ENCODE measurements at regions not wholly inside any gene's neighbourhood (a gene's known extent, or its start where the extent isn't known, plus 50 kb on each side); places are given as distances from the start of the nearest gene placed in this dataset.

DNA sequence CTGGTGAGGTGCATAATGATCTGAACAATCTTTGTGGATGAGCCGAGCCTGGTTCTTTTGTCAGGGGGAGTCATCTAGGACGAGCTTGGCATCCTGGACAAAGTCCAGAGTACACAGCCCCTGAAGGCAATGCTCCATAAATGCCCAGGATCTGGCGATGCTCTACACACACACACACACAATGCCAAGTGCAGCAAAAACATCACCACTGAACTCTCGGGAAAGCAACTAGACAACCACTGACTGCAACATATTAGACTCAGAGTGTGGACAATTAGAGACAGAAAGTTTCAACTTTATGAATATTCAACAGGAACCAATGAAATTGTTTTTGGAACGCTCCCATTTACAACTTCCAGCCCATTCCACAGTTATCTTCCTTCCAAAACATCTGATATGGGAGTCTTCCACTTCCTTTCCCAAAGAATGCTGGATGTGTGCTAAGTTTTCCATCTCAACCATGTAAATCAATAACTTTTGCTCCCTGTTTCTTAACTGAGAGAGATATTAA is 227.6 kb upstream of the ANKRD55 start:
- intact Hi-C loops (cut with micrococcal nuclease; ENCODE audit: unreplicated experiment), result no loop called here

DNA sequence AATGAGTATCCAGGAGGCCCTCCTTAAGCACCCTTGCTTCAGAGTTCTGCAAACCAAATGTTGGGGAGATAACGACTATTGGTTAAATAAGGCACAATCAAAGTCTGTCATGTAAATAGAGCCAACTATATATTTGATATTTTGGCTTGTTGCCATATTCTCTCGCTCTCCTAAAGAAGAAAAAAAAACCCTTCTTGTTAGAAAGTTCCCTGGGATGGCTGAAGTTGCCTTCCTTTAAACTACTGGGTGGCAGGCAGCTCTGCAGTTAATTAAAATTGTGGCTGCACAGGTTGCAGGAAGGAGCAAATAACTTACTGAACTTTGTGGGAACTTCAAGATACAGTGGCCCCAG is 227.0 kb upstream of the ANKRD55 start:
- no peaks in the 10 kb centered on the region for H3K9me3 ChIP-seq (ENCODE audit: low read depth, low read length, poor library complexity, severe bottlenecking)
- H3K4me3 ChIP-seq (ENCODE audit: low read depth, low read length, poor library complexity, severe bottlenecking), result no peak overlapping the region
- POLR2A ChIA-PET (ENCODE audit: low non-redundant PET), result no interaction called here
- no peaks in the 10 kb centered on the region for H3K27me3 ChIP-seq (replicated peaks; ENCODE audit: insufficient read depth, low read depth, low read length, poor library complexity)
- no peak for TF ChIP-seq EZH2 (IDR thresholded peaks at IDR 0.05; ENCODE audit: borderline replicate concordance, low read depth, low read length, poor library complexity, severe bottlenecking)
- no peak for TF ChIP-seq CTCF (conservative IDR thresholded peaks at IDR 0.05; ENCODE audit: low read depth, low read length)
- no peaks in the 10 kb centered on the region for H3K4me1 ChIP-seq (ENCODE audit: insufficient read depth, low read length, poor library complexity, severe bottlenecking)
- no peak for DNase-seq (ENCODE audit: low spot score)
- no TSS peak for BruUV-seq (replicated peaks)
- H3K27ac ChIP-seq (ENCODE audit: low read depth, low read length, poor library complexity, severe bottlenecking), result no peak overlapping the region
- CTCF ChIA-PET, result no interaction called here
- intact Hi-C loops (cut with micrococcal nuclease; ENCODE audit: unreplicated experiment), result no loop called here
- no peaks in the 10 kb centered on the region for H3K36me3 ChIP-seq (ENCODE audit: insufficient read depth, low read length, poor library complexity, severe bottlenecking)

More for the DNA sequence above, 227.6 kb upstream of the ANKRD55 start:
- no peaks in the 10 kb centered on the region for H3K9me3 ChIP-seq (ENCODE audit: low read depth, low read length, poor library complexity, severe bottlenecking)
- ChIA-PET POLR2A (ENCODE audit: low non-redundant PET) (no interaction called here), CTCF (no interaction called here)
- no peak for TF ChIP-seq CTCF (conservative IDR thresholded peaks at IDR 0.05; ENCODE audit: low read depth, low read length)
- no peak for TF ChIP-seq EZH2 (IDR thresholded peaks at IDR 0.05; ENCODE audit: borderline replicate concordance, low read depth, low read length, poor library complexity, severe bottlenecking)
- DNase-seq (ENCODE audit: low spot score), result no peak
- H3K4me3 ChIP-seq (ENCODE audit: low read depth, low read length, poor library complexity, severe bottlenecking), result no peak overlapping the region
- H3K36me3 ChIP-seq (ENCODE audit: insufficient read depth, low read length, poor library complexity, severe bottlenecking), result no peaks in the 10 kb centered on the region
- H3K4me1 ChIP-seq (ENCODE audit: insufficient read depth, low read length, poor library complexity, severe bottlenecking), result no peaks in the 10 kb centered on the region
- BruUV-seq (replicated peaks), result no TSS peak
- no peaks in the 10 kb centered on the region for H3K27me3 ChIP-seq (replicated peaks; ENCODE audit: insufficient read depth, low read depth, low read length, poor library complexity)
- H3K27ac ChIP-seq (ENCODE audit: low read depth, low read length, poor library complexity, severe bottlenecking), result no peak overlapping the region

DNA sequence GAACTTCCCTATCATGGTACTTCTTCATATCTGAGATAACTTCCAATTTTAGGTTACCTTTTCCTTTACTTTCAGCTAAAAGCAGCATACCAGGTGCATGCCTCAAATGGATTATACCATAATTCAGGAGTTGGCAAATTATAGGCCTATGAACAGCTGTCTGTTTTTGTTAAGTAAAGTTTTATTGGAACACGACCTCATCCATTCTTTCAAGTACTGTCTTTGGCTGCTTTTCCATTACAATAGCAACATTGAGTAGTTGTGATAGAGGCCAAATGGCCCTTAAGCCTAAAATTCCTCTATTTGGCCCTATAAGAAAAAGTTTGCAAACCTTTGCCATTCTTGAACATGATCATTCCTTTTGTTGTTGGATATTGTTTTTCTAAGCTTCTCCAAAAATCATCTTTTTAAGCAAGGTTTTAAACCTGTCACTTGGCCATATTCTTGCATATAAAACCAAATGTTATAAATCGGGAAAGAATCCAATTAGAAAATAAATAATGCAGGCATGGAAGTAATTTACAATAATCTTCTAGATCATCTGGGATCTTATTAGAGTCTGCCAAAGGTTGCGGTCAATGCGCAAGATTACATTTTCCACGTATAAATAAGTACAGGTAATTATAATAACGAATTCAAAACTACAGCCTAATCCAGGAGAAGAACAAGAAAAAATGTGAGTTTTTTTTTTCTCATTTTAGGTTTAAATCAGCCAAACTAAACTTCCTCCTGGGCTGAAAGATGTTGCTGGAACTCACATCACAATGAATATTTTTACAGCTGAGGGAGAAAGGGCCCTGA is 226.5 kb upstream of the ANKRD55 start:
- H3K27ac ChIP-seq (ENCODE audit: low read depth, low read length, poor library complexity, severe bottlenecking), result no peak overlapping the region
- no peaks in the 10 kb centered on the region for H3K27me3 ChIP-seq (replicated peaks; ENCODE audit: insufficient read depth, low read depth, low read length, poor library complexity)
- H3K4me1 ChIP-seq (ENCODE audit: insufficient read depth, low read length, poor library complexity, severe bottlenecking), result no peaks in the 10 kb centered on the region
- H3K36me3 ChIP-seq (ENCODE audit: insufficient read depth, low read length, poor library complexity, severe bottlenecking), result no peaks in the 10 kb centered on the region
- TF ChIP-seq EZH2 (IDR thresholded peaks at IDR 0.05; ENCODE audit: borderline replicate concordance, low read depth, low read length, poor library complexity, severe bottlenecking) (no peak), CTCF (conservative IDR thresholded peaks at IDR 0.05; ENCODE audit: low read depth, low read length) (no peak)
- CTCF ChIA-PET, result no interaction called here
- no TSS peak for BruUV-seq (replicated peaks)
- H3K4me3 ChIP-seq (ENCODE audit: low read depth, low read length, poor library complexity, severe bottlenecking), result no peak overlapping the region
- DNase-seq (ENCODE audit: low spot score), result no peak
- intact Hi-C loops (cut with micrococcal nuclease; ENCODE audit: unreplicated experiment), result no loop called here
- no peaks in the 10 kb centered on the region for H3K9me3 ChIP-seq (ENCODE audit: low read depth, low read length, poor library complexity, severe bottlenecking)
- POLR2A ChIA-PET (ENCODE audit: low non-redundant PET), result no interaction called here
